NT2/D1 (cell line): ENCODE measurements at regions not wholly inside any gene's neighbourhood (a gene's known extent, or its start where the extent isn't known, plus 50 kb on each side); places are given as distances from the start of the nearest gene placed in this dataset.

Experiments
- SUZ12 ChIP-seq: IDR thresholded peaks from 2 replicates; pipeline ENCODE4 v1.6.1; 2011; ENCODE audit not compliant: insufficient read length, insufficient read depth; ENCODE audit errors: extremely low read depth
- YY1 ChIP-seq: IDR thresholded peaks from 2 replicates; pipeline ENCODE4 v1.6.1; 2011; ENCODE audit not compliant: insufficient read length, insufficient read depth

- TF ChIP-seq SUZ12, result no peak
- TF ChIP-seq YY1, result no peak
Measured at GRCh38 chr18:44393406-44393805, 287.3 kb upstream of the SETBP1 start.
